Mammary epithelial cell (primary cell): ENCODE measurements at regions not wholly inside any gene's neighbourhood (a gene's known extent, or its start where the extent isn't known, plus 50 kb on each side); places are given as distances from the start of the nearest gene placed in this dataset.

Source experiments
- CTCF ChIP-seq, 2 donors: IDR thresholded peaks in 1 of 2; conservative IDR thresholded peaks in 1 of 2; 2 replicates each; pipeline ENCODE4 v1.5.1; 2011 to 2012; ENCODE audit warnings: inconsistent platforms in 2 of 2, low read length in 2 of 2, mild to moderate bottlenecking in 2 of 2, control low read depth in 1 of 2, low read depth in 1 of 2; ENCODE audit not compliant: insufficient read depth in 1 of 2; ENCODE audit errors: extremely low read depth in 1 of 2
- EZH2 ChIP-seq: IDR thresholded peaks from 2 replicates; pipeline ENCODE4 v1.6.1; 2012; ENCODE audit warnings: low read length, inconsistent platforms, borderline replicate concordance

- TF ChIP-seq EZH2 (no peak), CTCF (conservative IDR thresholded peaks at IDR 0.05 in 1 of 2, IDR thresholded peaks at IDR 0.05 in 1 of 2; ENCODE audit: extremely low read depth in 1 of 2, insufficient read depth in 1 of 2, low read depth in 1 of 2, low read length in 2 of 2) (no peak)
These were observed 150.2 kb downstream of the TNFSF13B start for GRCh38 chr13:108419768-108420167.
